NB4 (cell line): ENCODE measurements at regions not wholly inside any gene's neighbourhood (a gene's known extent, or its start where the extent isn't known, plus 50 kb on each side); places are given as distances from the start of the nearest gene placed in this dataset.

ENCODE experiments used
- DNase-seq: peaks from one replicate; pipeline ENCODE4 v3.0.0; 2010; ENCODE audit warnings: low read depth
- H3K4me3 ChIP-seq: one replicate; pipeline ENCODE4 v1.5.1; 2011; ENCODE audit warnings: mild to moderate bottlenecking, low read depth, low read length, moderate library complexity
- CTCF ChIP-seq: IDR thresholded peaks from one replicate; pipeline ENCODE4 v1.5.1; 2012; ENCODE audit warnings: low read depth, low read length
- MAX ChIP-seq: IDR thresholded peaks from 2 replicates; pipeline ENCODE4 v1.6.1; 2011; ENCODE audit warnings: low read depth, low read length
- MYC ChIP-seq: IDR thresholded peaks from 2 replicates; pipeline ENCODE4 v1.6.1; 2011; ENCODE audit warnings: low read depth, low read length
- POLR2A ChIP-seq: IDR thresholded peaks from 2 replicates; pipeline ENCODE4 v1.6.1; 2011; ENCODE audit warnings: mild to moderate bottlenecking; ENCODE audit not compliant: insufficient read length; ENCODE audit errors: extremely low read depth

GRCh38 chr1:228810878-228811711 lies 75.8 kb downstream of the RHOU start:
- DNase-seq: no peak
- TF ChIP-seq MAX: no peak
- TF ChIP-seq MYC: no peak
- TF ChIP-seq CTCF: no peak
- no peak for TF ChIP-seq POLR2A
- H3K4me3 ChIP-seq: no peak overlapping the region

- no peak for TF ChIP-seq MYC
- no peak for TF ChIP-seq POLR2A
- no peak for TF ChIP-seq MAX
- TF ChIP-seq CTCF: no peak
- no peak overlapping the region for H3K4me3 ChIP-seq
- no peak for DNase-seq
Observed at GRCh38 chr1:228811712-228812305, 76.5 kb downstream of the RHOU start.

GRCh38 chr1:228812961-228813360 lies 77.7 kb downstream of the RHOU start:
- no peak for DNase-seq
- TF ChIP-seq MAX (no peak), POLR2A (no peak), CTCF (no peak), MYC (no peak)
- no peak overlapping the region for H3K4me3 ChIP-seq

- no peak overlapping the region for H3K4me3 ChIP-seq
- TF ChIP-seq MYC: no peak
- no peak for TF ChIP-seq MAX
- no peak for TF ChIP-seq CTCF
- TF ChIP-seq POLR2A: no peak
- no peak for DNase-seq
Observed at GRCh38 chr1:228814176-228814575, 78.9 kb downstream of the RHOU start.

- no peak for DNase-seq
- H3K4me3 ChIP-seq: no peak overlapping the region
- no peak for TF ChIP-seq MYC
Observed at GRCh38 chr1:228818296-228818695, 83.0 kb downstream of the RHOU start.

GRCh38 chr1:228818928-228819630 lies 83.8 kb downstream of the RHOU start:
- no peak overlapping the region for H3K4me3 ChIP-seq
- DNase-seq: no peak
- TF ChIP-seq POLR2A (no peak), CTCF (no peak), MAX (no peak), MYC (no peak)
